CD4-positive, alpha-beta T cell treated with Interleukin-4 for 1 hour (primary cell): ENCODE measurements at regions not wholly inside any gene's neighbourhood (a gene's known extent, or its start where the extent isn't known, plus 50 kb on each side); places are given as distances from the start of the nearest gene placed in this dataset.

ENCODE experiments used
- DNase-seq, 2 donors: peaks; one replicate each; pipeline ENCODE4 v3.0.0-alpha.2; 2020 to 2022

DNA sequence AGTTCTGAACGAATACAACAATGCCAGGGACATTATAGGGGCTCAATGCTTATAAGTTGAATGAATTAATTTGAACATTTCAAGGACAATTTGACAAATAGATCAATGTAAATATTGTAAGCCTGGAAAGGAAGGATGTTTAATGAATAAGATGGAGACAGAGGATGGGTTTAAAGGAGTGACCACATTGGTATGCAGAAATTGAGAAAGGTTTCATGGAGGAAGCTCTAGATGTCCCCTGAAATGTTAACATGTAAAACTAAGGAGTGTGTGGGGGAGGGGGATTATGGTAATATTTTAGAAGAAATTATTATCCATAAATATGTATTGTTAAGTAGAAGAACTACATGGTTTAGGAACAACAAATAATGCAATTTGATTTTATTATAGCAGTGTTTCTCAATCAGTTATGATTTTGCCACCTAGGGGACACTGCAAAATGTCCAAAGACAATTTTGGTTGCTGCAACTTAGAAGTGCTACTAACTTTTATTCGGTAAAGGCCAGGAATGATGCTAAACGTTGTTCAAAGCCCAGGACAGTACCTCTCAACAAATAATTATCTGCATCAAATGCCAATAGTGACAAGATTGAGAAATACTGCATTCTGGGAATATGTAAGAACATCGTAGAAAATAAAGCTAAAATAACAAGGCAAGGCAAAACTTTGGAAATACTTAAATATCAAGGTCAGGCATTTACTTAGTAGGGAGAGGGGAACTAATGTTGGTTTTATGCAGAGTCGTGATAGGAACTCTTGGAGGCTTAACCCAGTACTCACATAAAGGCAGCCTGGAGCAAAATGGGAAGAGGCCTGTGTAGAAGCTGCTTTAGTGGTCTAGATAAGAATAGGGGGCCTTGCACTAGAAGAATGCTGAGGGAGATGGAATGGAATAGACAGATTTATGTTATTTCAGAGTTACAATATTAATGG is 686.9 kb upstream of the CITED2 start:
- no peak for DNase-seq

- no peak for DNase-seq
Measured at GRCh38 chr6:140059947-140060346, 685.5 kb upstream of the CITED2 start.

DNA sequence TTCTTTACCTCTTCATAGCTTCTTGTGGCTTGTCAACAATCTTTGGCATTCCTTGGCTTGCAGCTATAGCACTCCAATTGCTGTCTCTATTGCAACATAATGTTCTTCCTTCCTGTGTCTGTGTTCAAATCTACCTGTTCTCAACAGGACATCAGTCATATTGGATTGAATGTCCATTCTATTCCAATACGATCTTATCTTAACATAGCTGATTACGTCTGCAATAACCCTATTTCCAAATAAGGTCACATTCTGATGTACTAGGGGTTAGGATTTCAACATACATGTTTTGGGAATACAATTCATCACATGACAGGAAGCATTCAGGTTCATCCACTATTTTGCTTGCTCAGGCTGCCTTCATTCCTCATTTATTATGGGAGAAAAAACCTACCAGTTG is 684.4 kb upstream of the CITED2 start:
- no peak for DNase-seq

- no peak for DNase-seq
Measured at GRCh38 chr6:140052736-140053729, 678.6 kb upstream of the CITED2 start.

DNA sequence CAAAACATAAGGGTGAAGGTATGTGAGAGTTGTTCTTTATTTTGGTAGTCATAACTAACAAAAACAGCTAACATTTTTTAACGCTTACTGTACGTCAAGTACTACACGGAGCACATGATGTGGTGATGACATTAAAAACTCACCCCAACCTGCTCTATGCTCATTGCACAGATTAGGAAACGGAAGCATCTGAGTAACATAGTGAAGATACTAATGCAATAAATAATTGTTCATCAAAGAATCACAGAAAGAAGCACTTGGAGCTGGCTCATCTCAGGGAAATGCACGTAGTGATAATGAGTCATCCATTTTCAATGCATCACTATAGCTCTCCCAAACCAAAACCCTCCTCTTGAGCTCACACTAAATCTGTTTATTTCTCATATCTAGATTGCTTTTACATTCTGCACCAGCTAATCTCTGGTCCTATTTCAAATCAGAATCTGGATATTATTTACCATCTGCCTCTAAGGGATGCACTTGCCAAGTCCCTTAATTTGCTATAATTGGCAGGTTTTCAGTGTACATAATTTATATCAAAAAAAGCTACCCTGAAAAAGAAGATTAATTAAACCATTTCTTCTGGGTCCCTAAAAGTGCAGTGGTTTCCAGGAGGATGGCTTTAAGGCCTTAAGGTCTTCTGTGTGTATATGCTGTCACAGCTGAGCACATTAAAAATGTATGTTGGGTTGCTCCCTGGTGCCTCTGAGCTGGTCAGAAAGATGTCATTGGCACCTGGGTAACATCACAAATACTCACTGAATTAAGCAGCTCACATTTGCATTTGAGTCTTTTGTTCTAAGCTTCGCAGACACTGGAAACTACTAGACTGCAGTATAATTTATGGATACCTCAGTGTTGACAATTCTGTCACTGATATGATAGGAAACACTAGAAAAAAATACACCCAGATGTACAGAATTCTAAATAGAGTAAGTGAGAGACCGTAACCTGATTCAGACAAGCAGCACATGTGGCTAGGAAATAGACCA is 677.4 kb upstream of the CITED2 start:
- no peak for DNase-seq

DNA sequence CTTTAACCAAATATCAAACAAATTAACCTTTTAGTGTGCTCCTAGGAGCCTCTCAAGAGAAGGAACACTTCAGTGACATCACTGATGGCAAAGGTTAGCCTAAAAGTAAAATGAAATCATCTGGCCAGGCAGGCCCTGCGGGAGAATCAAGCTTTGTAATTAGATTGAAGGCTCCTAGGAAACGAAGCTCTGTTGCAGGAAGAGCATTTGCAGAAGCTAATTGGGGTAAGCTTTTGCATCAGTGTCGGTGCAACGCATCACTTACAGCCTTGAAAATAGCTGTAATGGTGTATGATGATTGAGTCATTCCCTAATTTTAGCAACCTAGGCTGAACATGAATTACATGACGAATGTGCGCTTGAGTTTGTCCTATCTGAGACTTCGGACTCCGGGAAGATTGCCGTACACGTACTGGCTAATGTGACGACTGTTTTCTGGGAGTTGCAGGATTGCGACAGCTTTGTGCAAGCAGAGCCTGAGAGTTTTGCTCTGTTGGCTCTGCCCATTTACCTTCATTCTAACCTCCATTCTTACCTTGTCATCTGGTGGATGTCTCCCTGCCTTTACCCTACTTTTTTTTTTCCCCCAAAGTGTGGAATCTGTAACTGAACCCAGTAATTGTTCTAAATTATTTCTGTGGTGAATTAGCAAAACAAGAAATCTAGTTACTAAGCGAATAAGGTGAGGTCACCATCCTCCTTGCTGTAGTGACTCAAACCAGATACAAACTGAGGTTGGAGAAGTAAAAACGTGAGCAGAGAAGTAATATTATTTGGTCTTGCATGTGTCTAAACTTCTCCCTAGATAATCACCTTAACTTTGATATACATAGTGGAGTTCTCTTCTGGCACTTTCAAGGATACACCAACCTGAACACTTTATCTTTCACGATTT is 675.9 kb upstream of the CITED2 start:
- DNase-seq, result no peak

DNA sequence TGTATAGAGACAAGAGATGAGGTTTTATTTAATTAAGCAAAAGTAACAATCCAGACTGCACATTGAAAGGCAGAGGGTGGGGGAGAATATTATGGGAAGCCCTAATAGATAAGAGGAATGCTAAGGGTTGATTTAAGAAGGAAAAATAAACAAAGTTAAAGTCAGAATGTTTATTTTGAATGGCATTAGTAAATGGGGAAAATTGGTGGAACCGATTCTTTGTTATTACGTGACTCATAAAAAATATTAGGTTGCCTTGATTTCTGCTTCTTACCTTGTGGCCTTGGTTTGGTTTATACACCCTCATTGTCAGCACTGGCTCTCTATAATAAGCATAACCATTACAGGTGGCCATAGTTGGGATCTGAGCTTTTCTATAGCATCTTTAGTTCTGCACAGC is 674.8 kb upstream of the CITED2 start:
- no peak for DNase-seq

DNA sequence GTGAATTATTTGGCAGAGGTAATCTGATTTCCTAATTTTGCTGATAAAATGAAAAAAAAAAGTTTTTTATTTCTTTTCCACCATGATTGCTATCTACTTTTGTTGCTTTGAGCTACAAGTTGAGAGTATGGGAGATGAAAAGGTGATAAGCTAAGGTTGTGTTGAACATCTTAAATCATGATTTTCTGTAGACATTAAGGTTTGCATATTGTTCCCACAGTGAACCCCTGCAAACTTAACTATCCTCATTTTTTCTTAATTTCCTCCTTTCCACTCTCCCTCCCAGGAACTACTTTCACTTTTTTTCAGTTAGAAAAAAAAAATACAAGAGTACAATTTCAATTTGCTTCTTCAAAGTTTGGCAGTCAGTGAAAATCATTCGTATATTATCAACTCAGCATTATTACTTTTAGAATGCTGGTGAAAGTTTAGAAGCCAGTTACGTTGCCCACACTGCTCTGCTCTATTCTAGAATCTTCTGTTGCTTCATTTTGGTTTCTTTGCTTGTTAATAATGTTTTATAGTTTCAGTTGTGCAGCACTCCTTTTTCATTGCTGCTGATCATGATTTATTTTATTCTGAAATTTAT is 673.8 kb upstream of the CITED2 start:
- DNase-seq, result no peak

DNA sequence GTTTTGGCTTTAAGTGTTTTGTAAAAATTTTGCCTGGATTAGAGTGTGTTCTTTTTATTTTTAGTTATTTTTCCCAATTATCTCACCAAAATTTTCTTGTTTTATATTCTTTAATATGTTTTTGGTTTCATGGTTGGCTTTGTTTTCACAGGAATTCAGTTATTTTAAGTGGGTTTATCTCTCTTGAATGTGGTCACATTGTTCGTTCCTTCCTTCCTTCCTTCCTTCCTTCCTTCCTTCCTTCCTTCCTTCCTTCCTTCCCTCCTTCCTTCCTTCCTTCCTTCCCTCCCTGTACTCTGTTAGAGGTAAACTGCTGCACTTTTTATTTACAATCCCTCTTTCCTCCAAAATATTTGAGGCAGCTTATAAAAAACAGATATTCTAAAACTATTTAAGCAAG is 672.9 kb upstream of the CITED2 start:
- no peak for DNase-seq

DNA sequence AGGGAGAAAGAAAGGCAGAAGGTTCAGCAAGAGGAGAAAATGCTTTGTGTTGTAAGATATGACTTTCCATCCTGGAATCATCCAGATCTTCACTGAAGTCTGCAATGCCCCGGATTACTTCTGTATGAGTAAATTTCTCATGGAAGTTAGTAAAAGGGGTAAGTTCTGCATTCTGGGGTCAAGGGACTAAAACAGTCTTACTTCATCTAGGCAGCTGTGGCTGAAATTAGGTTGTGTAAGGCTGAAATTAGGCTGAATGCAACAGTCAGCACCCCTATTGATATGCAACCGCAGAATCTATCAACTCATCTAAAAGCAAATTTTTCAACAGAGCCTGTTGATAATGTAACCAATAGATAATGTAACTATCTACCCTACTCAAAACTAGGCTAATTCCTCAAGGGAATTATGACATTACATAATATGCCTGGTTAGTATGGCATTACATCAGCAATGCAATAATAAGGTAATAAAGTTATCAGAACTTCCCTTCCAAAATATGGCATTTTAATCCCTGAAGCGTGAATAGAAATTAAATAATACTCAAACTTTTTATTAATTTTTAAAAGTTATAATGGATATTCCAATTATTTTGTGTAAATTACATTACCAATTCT is 671.7 kb upstream of the CITED2 start:
- no peak for DNase-seq

GRCh38 chr6:140045116-140045515 is 670.7 kb upstream of the CITED2 start:
- no peak for DNase-seq

DNA sequence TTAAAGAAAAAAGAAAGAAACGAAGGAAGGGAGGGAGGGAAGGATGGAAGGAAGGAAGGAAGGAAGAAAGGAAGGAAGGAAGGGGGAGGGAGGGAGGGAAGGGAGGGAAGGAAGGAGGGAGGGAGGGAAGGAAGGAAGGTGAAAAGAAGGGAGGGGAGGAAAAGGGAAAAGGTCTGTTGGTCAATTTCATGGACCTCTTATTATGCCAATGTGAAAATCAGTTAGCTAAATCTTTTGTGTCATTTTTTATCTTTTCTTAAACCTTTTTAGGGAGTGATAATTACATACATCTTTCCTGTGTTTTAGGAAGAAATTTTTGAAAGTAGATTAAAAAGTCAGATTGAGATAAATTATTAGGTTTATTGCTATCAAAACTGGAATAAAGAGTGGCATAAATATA is 670.2 kb upstream of the CITED2 start:
- no peak for DNase-seq

- no peak for DNase-seq
Measured at GRCh38 chr6:140043762-140044378, 669.4 kb upstream of the CITED2 start.

DNA sequence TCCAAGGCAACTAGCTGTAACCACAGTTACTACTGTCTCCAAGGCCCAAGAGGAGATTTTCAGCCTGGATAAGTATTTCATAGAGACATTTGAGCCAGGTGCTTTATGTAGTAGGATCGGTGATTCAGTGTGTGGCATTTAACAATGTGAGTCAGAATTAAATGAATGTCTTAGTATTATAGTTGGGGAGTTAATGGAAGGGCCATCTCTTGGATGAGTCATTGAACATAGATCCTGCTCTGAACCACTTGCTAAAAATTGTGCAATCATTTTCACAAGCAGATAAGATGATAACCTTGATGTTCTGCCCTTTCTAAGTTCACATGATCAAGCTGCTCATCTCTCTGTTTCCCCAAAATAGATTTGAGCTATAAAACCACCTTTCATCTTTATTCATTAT is 668.9 kb upstream of the CITED2 start:
- DNase-seq, result no peak

DNA sequence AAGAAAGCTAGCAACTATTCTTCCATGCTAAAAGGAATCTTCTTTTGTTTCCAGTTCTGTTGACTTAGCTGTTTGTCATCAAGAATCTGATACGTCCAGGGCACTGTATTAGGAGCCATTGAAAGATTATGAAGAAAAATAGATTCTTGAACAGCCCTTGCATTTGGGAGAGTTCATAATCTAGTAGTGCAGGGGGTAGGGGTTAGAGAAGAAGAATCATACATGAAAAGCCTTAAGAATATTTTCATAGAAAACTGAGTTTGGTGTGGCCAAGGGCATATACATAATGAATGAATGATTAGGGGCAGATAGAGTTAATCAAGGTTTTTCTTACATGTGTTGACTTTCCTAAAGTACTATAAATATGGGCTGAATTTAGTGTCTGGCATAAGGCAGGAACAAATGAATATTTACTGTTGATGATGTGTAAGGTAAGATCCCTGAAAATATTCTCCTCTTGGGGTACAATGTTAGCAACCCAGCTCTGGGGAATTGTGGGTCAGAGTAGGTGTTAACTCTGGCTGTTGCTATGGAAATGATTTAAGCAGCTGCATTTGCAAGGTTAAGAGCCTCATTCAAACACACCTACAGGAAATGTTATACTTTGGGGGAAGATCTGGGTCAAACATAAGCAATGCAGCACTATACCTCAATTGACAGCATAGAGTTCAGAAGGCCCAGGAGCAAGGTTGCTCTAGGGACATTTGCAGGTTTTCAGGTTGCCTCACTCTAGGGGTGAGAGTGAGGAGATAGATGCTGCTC is 667.3 kb upstream of the CITED2 start:
- DNase-seq, result no peak

DNA sequence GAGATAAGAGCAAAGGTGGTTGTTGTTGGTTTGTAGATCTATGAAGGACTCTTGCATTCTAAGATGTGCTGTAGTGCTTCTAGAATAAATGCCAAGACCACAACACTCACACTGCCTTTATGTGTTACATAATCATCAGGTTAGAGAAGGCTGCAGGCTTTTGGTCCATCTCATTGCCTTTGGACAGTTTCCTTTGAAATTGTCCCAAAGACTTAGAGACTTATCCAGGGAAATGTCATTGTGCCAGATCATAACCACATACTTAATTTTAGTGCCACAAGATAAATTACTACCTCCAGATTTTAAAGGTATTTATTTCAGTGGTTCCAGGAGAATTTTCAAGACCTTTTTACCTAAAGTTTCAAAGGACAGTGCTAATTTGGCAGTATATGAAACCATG is 666.6 kb upstream of the CITED2 start:
- DNase-seq, result no peak

DNA sequence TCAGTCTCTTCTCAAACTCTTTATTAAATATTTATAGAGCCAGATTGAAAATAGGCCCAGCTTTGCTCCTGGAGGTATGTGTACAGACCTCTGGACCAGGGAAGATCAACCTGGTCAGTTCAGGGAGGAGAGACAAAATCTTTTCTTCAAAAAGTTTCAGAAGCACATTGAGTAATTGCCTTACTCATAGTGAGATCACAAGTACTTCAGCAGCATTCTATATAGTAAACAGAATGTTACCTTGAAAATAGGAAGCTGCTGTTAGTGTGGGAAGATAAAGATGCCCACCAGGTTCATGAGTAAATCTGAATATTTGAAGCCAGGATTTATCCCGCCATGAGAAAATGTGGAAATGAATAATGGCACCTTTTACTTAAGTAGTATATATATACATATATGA is 665.9 kb upstream of the CITED2 start:
- no peak for DNase-seq

- DNase-seq, result no peak
Measured at GRCh38 chr6:140039364-140039763, 664.9 kb upstream of the CITED2 start.

GRCh38 chr6:140036196-140036595 is 661.7 kb upstream of the CITED2 start:
- DNase-seq, result no peak
